ENCODE measurements at regions not wholly inside any gene's neighbourhood (a gene's known extent, or its start where the extent isn't known, plus 50 kb on each side); places are given as distances from the start of the nearest gene placed in this dataset.
"Not testable (repeated sequence)": the region's sequence is repeated elsewhere in the genome, so short reads cannot be mapped to it uniquely, and the experiment has no call there.

- not testable (repeated sequence) for H2BK120ac ChIP-seq (ENCODE audit: low read depth, low read length); H2BK12ac ChIP-seq (ENCODE audit: low read length in 2 of 2); H3K4me1 ChIP-seq (ENCODE audit: control insufficient read depth, insufficient read depth, low read depth, low read length)
These were observed 220.9 kb upstream of the VKORC1L1 start for GRCh38 chr7:65651826-65652592.

GRCh38 chr7:65652669-65653068, 220.2 kb upstream of the VKORC1L1 start:
- not testable (repeated sequence) for H3K4me3 ChIP-seq (ENCODE audit: insufficient read depth in 1 of 2, low read depth in 1 of 2, low read length in 2 of 2); H4K8ac ChIP-seq (ENCODE audit: low read length); H3K9ac ChIP-seq (ENCODE audit: low read length); H3K27me3 ChIP-seq (ENCODE audit: control insufficient read depth in 1 of 2, insufficient read depth in 1 of 2, low read length in 2 of 2); DNase-seq; H2BK12ac ChIP-seq (ENCODE audit: low read length in 2 of 2); H3K27ac ChIP-seq (ENCODE audit: low read length, poor library complexity, severe bottlenecking); H4K91ac ChIP-seq (ENCODE audit: low read length); H3K9me3 ChIP-seq (ENCODE audit: control insufficient read depth, low read length); H2BK5ac ChIP-seq (ENCODE audit: low read depth, low read length, poor library complexity, severe bottlenecking); H3K4me1 ChIP-seq (ENCODE audit: control insufficient read depth, insufficient read depth, low read depth, low read length); H3K4ac ChIP-seq (ENCODE audit: low read depth in 1 of 2, low read length in 2 of 2); H2BK15ac ChIP-seq (ENCODE audit: low read depth, poor library complexity, severe bottlenecking); H3K36me3 ChIP-seq (ENCODE audit: control insufficient read depth in 1 of 2, insufficient read depth in 2 of 2, low read depth in 1 of 2, low read length in 2 of 2); H3K79me1 ChIP-seq (replicated peaks; ENCODE audit: low read length, poor library complexity, severe bottlenecking); H2AK5ac ChIP-seq (ENCODE audit: low read length, severe bottlenecking); H3K14ac ChIP-seq (ENCODE audit: low read length in 2 of 2); H3K23ac ChIP-seq (ENCODE audit: low read length in 2 of 2); H2BK120ac ChIP-seq (ENCODE audit: low read depth, low read length); H2AFZ ChIP-seq (ENCODE audit: low read depth, low read length); H3K18ac ChIP-seq (ENCODE audit: low read depth in 1 of 2, low read length in 2 of 2); H3K4me2 ChIP-seq (ENCODE audit: low read length, poor library complexity, severe bottlenecking)
- WGBS = no CpG with 5 or more reads among the region's 1 CpG

More at GRCh38 chr7:65651826-65652592, 220.9 kb upstream of the VKORC1L1 start:
- H2BK15ac ChIP-seq (ENCODE audit: low read depth, poor library complexity, severe bottlenecking); H3K14ac ChIP-seq (ENCODE audit: low read length in 2 of 2); H3K23ac ChIP-seq (ENCODE audit: low read length in 2 of 2); H3K4me2 ChIP-seq (ENCODE audit: low read length, poor library complexity, severe bottlenecking); H2AK5ac ChIP-seq (ENCODE audit: low read length, severe bottlenecking); H3K4me3 ChIP-seq (ENCODE audit: insufficient read depth in 1 of 2, low read depth in 1 of 2, low read length in 2 of 2); H3K79me1 ChIP-seq (replicated peaks; ENCODE audit: low read length, poor library complexity, severe bottlenecking); H2AFZ ChIP-seq (ENCODE audit: low read depth, low read length); H4K91ac ChIP-seq (ENCODE audit: low read length); H3K18ac ChIP-seq (ENCODE audit: low read depth in 1 of 2, low read length in 2 of 2); H3K9ac ChIP-seq (ENCODE audit: low read length); H2BK5ac ChIP-seq (ENCODE audit: low read depth, low read length, poor library complexity, severe bottlenecking); H3K27ac ChIP-seq (ENCODE audit: low read length, poor library complexity, severe bottlenecking); H3K4ac ChIP-seq (ENCODE audit: low read depth in 1 of 2, low read length in 2 of 2); H4K8ac ChIP-seq (ENCODE audit: low read length); H3K36me3 ChIP-seq (ENCODE audit: control insufficient read depth in 1 of 2, insufficient read depth in 2 of 2, low read depth in 1 of 2, low read length in 2 of 2); H3K9me3 ChIP-seq (ENCODE audit: control insufficient read depth, low read length); DNase-seq; H3K27me3 ChIP-seq (ENCODE audit: control insufficient read depth in 1 of 2, insufficient read depth in 1 of 2, low read length in 2 of 2): not testable (repeated sequence)

- H3K27ac ChIP-seq (ENCODE audit: low read length, poor library complexity, severe bottlenecking); H3K79me1 ChIP-seq (replicated peaks; ENCODE audit: low read length, poor library complexity, severe bottlenecking); H3K23ac ChIP-seq (ENCODE audit: low read length in 2 of 2); H3K4ac ChIP-seq (ENCODE audit: low read depth in 1 of 2, low read length in 2 of 2); H3K4me2 ChIP-seq (ENCODE audit: low read length, poor library complexity, severe bottlenecking); H2BK15ac ChIP-seq (ENCODE audit: low read depth, poor library complexity, severe bottlenecking); H3K4me1 ChIP-seq (ENCODE audit: control insufficient read depth, insufficient read depth, low read depth, low read length); H3K4me3 ChIP-seq (ENCODE audit: insufficient read depth in 1 of 2, low read depth in 1 of 2, low read length in 2 of 2); H3K14ac ChIP-seq (ENCODE audit: low read length in 2 of 2); H3K9ac ChIP-seq (ENCODE audit: low read length); H2BK120ac ChIP-seq (ENCODE audit: low read depth, low read length); H3K27me3 ChIP-seq (ENCODE audit: control insufficient read depth in 1 of 2, insufficient read depth in 1 of 2, low read length in 2 of 2); H2AK5ac ChIP-seq (ENCODE audit: low read length, severe bottlenecking); H2AFZ ChIP-seq (ENCODE audit: low read depth, low read length); H2BK5ac ChIP-seq (ENCODE audit: low read depth, low read length, poor library complexity, severe bottlenecking); H3K36me3 ChIP-seq (ENCODE audit: control insufficient read depth in 1 of 2, insufficient read depth in 2 of 2, low read depth in 1 of 2, low read length in 2 of 2); H2BK12ac ChIP-seq (ENCODE audit: low read length in 2 of 2); DNase-seq; H4K91ac ChIP-seq (ENCODE audit: low read length); H4K8ac ChIP-seq (ENCODE audit: low read length); H3K18ac ChIP-seq (ENCODE audit: low read depth in 1 of 2, low read length in 2 of 2); H3K9me3 ChIP-seq (ENCODE audit: control insufficient read depth, low read length): not testable (repeated sequence)
- no CpG with 5 or more reads among the region's 5 CpGs for WGBS
These were observed 216.2 kb upstream of the VKORC1L1 start for GRCh38 chr7:65656494-65657188.

- not testable (repeated sequence) for H3K4me3 ChIP-seq (ENCODE audit: insufficient read depth in 1 of 2, low read depth in 1 of 2, low read length in 2 of 2); H3K4me1 ChIP-seq (ENCODE audit: control insufficient read depth, insufficient read depth, low read depth, low read length); H3K27me3 ChIP-seq (ENCODE audit: control insufficient read depth in 1 of 2, insufficient read depth in 1 of 2, low read length in 2 of 2); H3K23ac ChIP-seq (ENCODE audit: low read length in 2 of 2); H3K9me3 ChIP-seq (ENCODE audit: control insufficient read depth, low read length); H2BK5ac ChIP-seq (ENCODE audit: low read depth, low read length, poor library complexity, severe bottlenecking); H3K18ac ChIP-seq (ENCODE audit: low read depth in 1 of 2, low read length in 2 of 2); H2BK12ac ChIP-seq (ENCODE audit: low read length in 2 of 2); H3K79me1 ChIP-seq (replicated peaks; ENCODE audit: low read length, poor library complexity, severe bottlenecking); H3K14ac ChIP-seq (ENCODE audit: low read length in 2 of 2); H3K36me3 ChIP-seq (ENCODE audit: control insufficient read depth in 1 of 2, insufficient read depth in 2 of 2, low read depth in 1 of 2, low read length in 2 of 2); H2AK5ac ChIP-seq (ENCODE audit: low read length, severe bottlenecking); H2AFZ ChIP-seq (ENCODE audit: low read depth, low read length); H3K4me2 ChIP-seq (ENCODE audit: low read length, poor library complexity, severe bottlenecking); H3K27ac ChIP-seq (ENCODE audit: low read length, poor library complexity, severe bottlenecking); DNase-seq; H4K8ac ChIP-seq (ENCODE audit: low read length); H2BK120ac ChIP-seq (ENCODE audit: low read depth, low read length); H4K91ac ChIP-seq (ENCODE audit: low read length); H3K4ac ChIP-seq (ENCODE audit: low read depth in 1 of 2, low read length in 2 of 2); H3K9ac ChIP-seq (ENCODE audit: low read length); H2BK15ac ChIP-seq (ENCODE audit: low read depth, poor library complexity, severe bottlenecking)
- 84% methylated on average over 5 of the region's 6 CpGs for WGBS
These were observed 189.5 kb upstream of the VKORC1L1 start for GRCh38 chr7:65683362-65683761.
